Progenitor cell of endocrine pancreas (in vitro differentiated cells): ENCODE measurements at regions not wholly inside any gene's neighbourhood (a gene's known extent, or its start where the extent isn't known, plus 50 kb on each side); places are given as distances from the start of the nearest gene placed in this dataset.

ENCODE experiments used
- DNase-seq: peaks from one replicate; pipeline ENCODE4 v3.0.0; 2021; ENCODE audit warnings: low spot score; ENCODE audit not compliant: unreplicated experiment
- H3K27ac Mint-ChIP-seq: 2 replicates; pipeline ENCODE4 v1.8.0; 2021; ENCODE audit warnings: mild to moderate bottlenecking, moderate library complexity, mixed read lengths
- H3K27me3 Mint-ChIP-seq: 2 replicates; pipeline ENCODE4 v1.8.0; 2021; ENCODE audit warnings: mixed read lengths
- H3K36me3 Mint-ChIP-seq: 2 replicates; pipeline ENCODE4 v1.8.0; 2022; ENCODE audit warnings: mixed read lengths; ENCODE audit not compliant: insufficient read depth
- H3K4me1 Mint-ChIP-seq: 2 replicates; pipeline ENCODE4 v1.8.0; 2021; ENCODE audit warnings: low read depth, mixed read lengths
- H3K4me3 Mint-ChIP-seq: 2 replicates; pipeline ENCODE4 v1.8.0; 2021; ENCODE audit warnings: low read depth, mild to moderate bottlenecking, moderate library complexity, mixed read lengths
- H3K9me3 Mint-ChIP-seq: 2 replicates; pipeline ENCODE4 v1.8.0; 2021; ENCODE audit warnings: low read depth, mixed read lengths
- TF ChIP-seq, protein P1 (sequence below): fragments of 200-600 bp; sonication (generic); IDR thresholded peaks from one replicate; pipeline ENCODE4 v1.5.0; 2021; ENCODE audit warnings: antibody characterized with exemption, mild to moderate bottlenecking; ENCODE audit not compliant: unreplicated experiment

DNA sequence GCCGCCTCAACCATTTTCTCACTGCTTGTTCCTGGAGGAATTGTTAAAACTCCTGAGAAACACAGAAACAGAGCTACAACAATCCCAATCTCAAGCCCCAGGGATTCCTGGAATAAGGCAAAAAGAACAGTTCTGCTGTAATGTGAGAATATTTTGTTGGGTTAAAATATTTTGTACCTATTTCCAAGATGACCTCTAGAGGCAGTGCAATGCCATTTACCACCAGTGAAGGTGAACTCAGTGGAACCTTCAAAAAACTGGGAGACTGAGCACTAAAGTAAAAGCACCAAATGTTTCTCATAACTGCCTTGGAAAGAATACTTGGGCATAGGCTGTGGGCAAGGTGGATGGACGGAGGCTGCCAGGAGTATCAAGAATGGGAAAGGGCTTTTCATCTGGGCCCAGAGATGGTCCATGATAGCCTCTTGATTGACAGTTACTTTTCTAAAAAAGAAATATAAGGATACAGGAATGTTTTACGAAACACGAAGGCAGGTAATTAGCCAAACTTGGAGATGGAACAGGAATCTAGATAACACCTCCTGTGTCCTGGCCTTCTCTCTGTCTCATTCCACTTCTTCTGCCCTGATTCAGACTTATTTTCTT is 334.0 kb upstream of the FLRT2 start:
- DNase-seq = no peak

DNA sequence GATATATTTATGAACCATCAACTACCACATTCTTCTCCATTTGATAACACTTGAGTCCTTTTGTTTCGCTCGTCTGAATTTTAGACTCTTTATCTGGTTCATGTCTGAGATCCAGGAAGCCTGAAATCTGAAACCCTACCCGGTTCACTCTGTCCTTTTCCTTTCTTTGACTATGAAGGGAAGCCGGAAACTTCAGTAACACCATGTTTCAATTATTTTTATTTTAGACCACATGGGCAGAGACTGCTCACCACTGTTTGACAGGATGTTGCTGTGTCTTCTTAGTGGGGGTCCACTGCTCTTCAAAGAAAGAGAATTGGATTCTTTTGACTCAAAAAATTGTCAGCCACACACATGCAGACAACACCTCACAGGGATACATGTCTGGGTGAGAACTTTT is 331.9 kb upstream of the FLRT2 start:
- Mint-ChIP-seq H3K4me1 (peaks cover 5% of the 10 kb centered on the region), H3K4me3 (no peak overlapping the region), H3K27me3 (no peaks in the 10 kb centered on the region), H3K9me3 (peaks cover 5% of the 10 kb centered on the region), H3K36me3 (no peaks in the 10 kb centered on the region), H3K27ac (no peak overlapping the region)
- DNase-seq = no peak
- TF ChIP-seq, protein P1, sequence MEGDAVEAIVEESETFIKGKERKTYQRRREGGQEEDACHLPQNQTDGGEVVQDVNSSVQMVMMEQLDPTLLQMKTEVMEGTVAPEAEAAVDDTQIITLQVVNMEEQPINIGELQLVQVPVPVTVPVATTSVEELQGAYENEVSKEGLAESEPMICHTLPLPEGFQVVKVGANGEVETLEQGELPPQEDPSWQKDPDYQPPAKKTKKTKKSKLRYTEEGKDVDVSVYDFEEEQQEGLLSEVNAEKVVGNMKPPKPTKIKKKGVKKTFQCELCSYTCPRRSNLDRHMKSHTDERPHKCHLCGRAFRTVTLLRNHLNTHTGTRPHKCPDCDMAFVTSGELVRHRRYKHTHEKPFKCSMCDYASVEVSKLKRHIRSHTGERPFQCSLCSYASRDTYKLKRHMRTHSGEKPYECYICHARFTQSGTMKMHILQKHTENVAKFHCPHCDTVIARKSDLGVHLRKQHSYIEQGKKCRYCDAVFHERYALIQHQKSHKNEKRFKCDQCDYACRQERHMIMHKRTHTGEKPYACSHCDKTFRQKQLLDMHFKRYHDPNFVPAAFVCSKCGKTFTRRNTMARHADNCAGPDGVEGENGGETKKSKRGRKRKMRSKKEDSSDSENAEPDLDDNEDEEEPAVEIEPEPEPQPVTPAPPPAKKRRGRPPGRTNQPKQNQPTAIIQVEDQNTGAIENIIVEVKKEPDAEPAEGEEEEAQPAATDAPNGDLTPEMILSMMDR = no peak

More for the DNA sequence above, 334.0 kb upstream of the FLRT2 start:
- no peak overlapping the region for H3K27ac Mint-ChIP-seq
- H3K4me3 Mint-ChIP-seq = no peak overlapping the region
- peaks cover 5% of the 10 kb centered on the region for H3K4me1 Mint-ChIP-seq
- peaks cover 5% of the 10 kb centered on the region for H3K9me3 Mint-ChIP-seq
- TF ChIP-seq, protein P1 = peak; percentile 52
- H3K36me3 Mint-ChIP-seq = no peaks in the 10 kb centered on the region
- no peaks in the 10 kb centered on the region for H3K27me3 Mint-ChIP-seq

DNA sequence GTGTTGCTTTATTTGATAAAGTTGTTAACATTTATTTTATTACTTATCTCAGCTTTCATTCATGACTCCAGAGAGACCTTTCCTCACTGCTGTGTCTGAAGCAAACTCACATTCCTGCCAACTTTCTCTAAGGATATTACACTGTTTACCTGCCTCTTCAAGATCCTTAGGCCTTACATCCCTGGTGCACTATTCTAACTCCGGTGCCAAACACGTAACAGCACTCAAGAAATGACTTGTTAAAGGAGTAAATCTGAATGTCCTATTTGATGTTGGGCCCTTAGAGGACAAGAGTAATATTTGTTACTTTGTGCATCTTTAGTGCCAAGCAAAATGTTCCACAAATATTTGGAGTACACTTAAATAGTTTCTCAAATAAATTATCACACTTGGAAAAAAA is 324.1 kb upstream of the FLRT2 start:
- DNase-seq = no peak
- H3K9me3 Mint-ChIP-seq = no peaks in the 10 kb centered on the region
- TF ChIP-seq, protein P1 = no peak
- H3K27me3 Mint-ChIP-seq = no peaks in the 10 kb centered on the region
- H3K27ac Mint-ChIP-seq = no peak overlapping the region
- H3K36me3 Mint-ChIP-seq = no peaks in the 10 kb centered on the region
- H3K4me3 Mint-ChIP-seq = no peak overlapping the region
- no peaks in the 10 kb centered on the region for H3K4me1 Mint-ChIP-seq

DNA sequence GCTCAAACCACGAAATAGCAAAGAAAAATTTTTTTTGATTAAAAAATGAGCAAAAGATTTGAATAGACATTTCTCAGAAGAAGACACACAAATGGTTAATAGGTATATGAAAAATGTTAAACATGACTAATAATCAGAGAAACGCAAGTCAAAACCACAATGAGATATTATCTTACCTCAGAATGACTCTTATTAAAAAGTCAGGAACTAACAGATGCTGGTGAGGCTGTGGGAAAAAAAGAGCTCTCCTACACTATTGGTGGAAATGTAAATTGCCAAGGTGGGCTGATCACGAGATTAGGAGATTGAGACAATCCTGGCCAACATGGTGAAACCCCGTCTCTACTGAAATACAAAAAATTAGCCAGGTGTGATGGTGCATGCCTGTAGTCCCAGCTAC is 315.5 kb upstream of the FLRT2 start:
- Mint-ChIP-seq H3K27me3 (no peaks in the 10 kb centered on the region), H3K36me3 (peaks cover 4% of the 10 kb centered on the region)
- TF ChIP-seq, protein P1 = no peak

DNA sequence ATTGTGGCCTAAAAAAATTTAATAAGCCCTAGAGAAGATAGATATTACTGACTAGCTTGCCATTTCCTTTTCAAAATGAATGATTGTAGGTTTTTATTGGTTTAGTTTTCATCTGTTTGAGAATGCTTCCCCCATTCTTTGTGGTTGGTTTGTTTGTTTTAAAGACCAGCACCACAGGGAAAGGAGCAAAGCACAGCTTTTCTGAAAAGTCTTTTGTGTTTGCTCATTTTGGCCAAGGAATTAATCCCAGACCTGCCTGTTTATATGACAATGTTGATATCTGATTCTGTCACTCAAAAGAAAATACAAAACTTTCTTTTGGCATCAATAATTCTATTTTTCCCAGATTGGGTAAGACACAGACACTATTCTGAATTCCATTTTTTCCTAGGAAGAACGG is 312.5 kb upstream of the FLRT2 start:
- H3K27me3 Mint-ChIP-seq = no peaks in the 10 kb centered on the region
- peaks cover 4% of the 10 kb centered on the region for H3K36me3 Mint-ChIP-seq
- no peak overlapping the region for H3K27ac Mint-ChIP-seq
- H3K4me1 Mint-ChIP-seq = peaks cover 4% of the 10 kb centered on the region
- peaks cover 13% of the 10 kb centered on the region for H3K9me3 Mint-ChIP-seq
- DNase-seq = no peak
- H3K4me3 Mint-ChIP-seq = no peak overlapping the region
- TF ChIP-seq, protein P1 = no peak

More for the DNA sequence above, 315.5 kb upstream of the FLRT2 start:
- no peak for DNase-seq
- peaks cover 10% of the 10 kb centered on the region for H3K9me3 Mint-ChIP-seq
- H3K4me1 Mint-ChIP-seq = peaks cover 4% of the 10 kb centered on the region
- no peak overlapping the region for H3K4me3 Mint-ChIP-seq
- no peak overlapping the region for H3K27ac Mint-ChIP-seq
